NCI-H2196 (cell line): ENCODE measurements at regions not wholly inside any gene's neighbourhood (a gene's known extent, or its start where the extent isn't known, plus 50 kb on each side); places are given as distances from the start of the nearest gene placed in this dataset.

Experiments
- DNase-seq: peaks from one replicate; lab custom pipeline; 2025; ENCODE audit not compliant: unreplicated experiment; lab: John Stamatoyannopoulos, UW

- DNase-seq, result no peak
Observed at GRCh38 chr3:165355316-165355715, 159.1 kb upstream of the SLITRK3 start.

GRCh38 chr3:165347526-165347925 is 151.3 kb upstream of the SLITRK3 start:
- no peak for DNase-seq

- no peak for DNase-seq
Observed at GRCh38 chr3:165346503-165346902, 150.3 kb upstream of the SLITRK3 start.

GRCh38 chr3:165343185-165343584 is 147.0 kb upstream of the SLITRK3 start:
- no peak for DNase-seq

- DNase-seq, result no peak
Observed at GRCh38 chr3:165339753-165340152, 143.6 kb upstream of the SLITRK3 start.

- DNase-seq, result no peak
Observed at GRCh38 chr3:165336786-165337185, 140.6 kb upstream of the SLITRK3 start.
